Coronary artery (tissue), 2 donors: ENCODE measurements at regions not wholly inside any gene's neighbourhood (a gene's known extent, or its start where the extent isn't known, plus 50 kb on each side); places are given as distances from the start of the nearest gene placed in this dataset.

Experiments used
- DNase-seq: peaks from one replicate; pipeline ENCODE4 v3.0.0-alpha.2; 2017; ENCODE audit warnings: low spot score
- H3K27ac ChIP-seq, 2 donors: fragments of 200-600 bp; sonication (generic); one replicate each; pipeline ENCODE4 v1.5.1; 2016 to 2019
- H3K4me3 ChIP-seq: fragments of 200-600 bp; sonication (generic); 2 replicates; pipeline ENCODE4 v1.5.1; 2016; ENCODE audit warnings: mild to moderate bottlenecking, moderate library complexity
- CTCF ChIP-seq: fragments of 200-600 bp; sonication (generic); IDR thresholded peaks from one replicate; pipeline ENCODE4 v1.5.1; 2019; ENCODE audit warnings: antibody characterized with exemption

DNA sequence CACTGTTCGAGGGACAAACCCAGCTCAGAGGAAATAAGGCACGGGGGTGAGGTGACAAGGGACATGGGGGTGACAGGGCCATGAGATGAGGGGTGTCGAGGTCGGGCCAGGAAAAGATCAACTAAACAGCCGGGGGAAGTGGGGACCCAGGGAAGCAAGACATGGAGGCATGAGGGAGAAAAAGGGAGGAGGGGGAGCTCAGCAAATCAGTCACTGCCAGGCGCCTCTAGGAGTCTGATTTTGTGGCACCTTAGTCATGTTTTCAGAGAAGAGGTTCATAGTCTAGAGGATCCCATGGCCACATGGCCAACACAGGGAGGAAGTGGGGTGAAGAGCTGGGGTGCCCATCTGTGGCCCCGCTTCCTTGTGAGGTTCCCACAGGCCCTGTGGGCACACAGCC, 814.5 kb downstream of the KCNJ18 start:
- DNase-seq, result no peak
- TF ChIP-seq CTCF, result no peak
- Histone ChIP-seq H3K27ac (no peak overlapping the region), H3K4me3 (no peak overlapping the region)

GRCh38 chr17:22507823-22508222, 815.5 kb downstream of the KCNJ18 start:
- TF ChIP-seq CTCF, result no peak
- no peak overlapping the region for H3K27ac ChIP-seq
- no peak overlapping the region for H3K4me3 ChIP-seq
- DNase-seq, result no peak

DNA sequence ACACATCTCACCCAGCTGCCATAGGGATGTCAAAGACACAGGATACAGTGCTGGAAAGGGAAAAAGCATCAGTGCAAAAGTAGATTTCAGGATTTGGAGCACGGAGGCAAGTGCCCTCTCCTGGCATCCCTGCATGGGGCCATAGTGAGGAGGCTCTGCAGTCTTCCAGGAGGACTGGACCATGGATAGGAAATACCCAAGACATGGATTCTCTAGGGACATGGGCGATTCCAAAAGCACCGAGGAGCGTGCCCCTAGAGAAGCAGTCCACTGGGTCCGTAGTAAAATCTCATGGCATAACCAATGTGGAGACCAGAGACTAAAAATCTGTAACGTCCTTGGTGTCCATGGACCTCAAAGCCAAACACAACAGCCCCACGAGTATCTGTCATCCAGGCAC, 818.2 kb downstream of the KCNJ18 start:
- H3K27ac ChIP-seq, result no peak overlapping the region
- peak; percentile 33 for DNase-seq
- no peak overlapping the region for H3K4me3 ChIP-seq
- no peak for TF ChIP-seq CTCF

DNA sequence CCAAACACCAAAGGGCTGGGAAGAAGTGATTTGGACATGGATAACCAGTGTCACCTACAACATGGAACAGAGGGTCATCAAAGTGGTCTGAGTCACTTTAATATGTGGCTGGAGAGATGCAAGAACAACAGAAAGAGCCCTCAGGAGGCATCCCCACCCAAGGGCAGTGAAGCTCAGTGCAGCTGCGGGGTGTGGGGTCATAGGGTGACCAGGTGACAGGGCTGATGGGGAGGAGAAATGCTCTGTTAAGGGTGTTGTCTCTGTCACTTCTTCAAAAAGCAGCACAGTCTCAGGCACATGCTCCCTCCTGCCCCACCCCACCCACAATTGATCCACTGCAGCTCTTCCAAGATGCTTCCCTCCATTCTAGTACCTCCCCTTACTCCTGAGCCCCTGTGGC, 819.1 kb downstream of the KCNJ18 start:
- Histone ChIP-seq H3K27ac (no peak overlapping the region), H3K4me3 (no peak overlapping the region)
- peak; percentile 40 for DNase-seq
- TF ChIP-seq CTCF, result no peak

DNA sequence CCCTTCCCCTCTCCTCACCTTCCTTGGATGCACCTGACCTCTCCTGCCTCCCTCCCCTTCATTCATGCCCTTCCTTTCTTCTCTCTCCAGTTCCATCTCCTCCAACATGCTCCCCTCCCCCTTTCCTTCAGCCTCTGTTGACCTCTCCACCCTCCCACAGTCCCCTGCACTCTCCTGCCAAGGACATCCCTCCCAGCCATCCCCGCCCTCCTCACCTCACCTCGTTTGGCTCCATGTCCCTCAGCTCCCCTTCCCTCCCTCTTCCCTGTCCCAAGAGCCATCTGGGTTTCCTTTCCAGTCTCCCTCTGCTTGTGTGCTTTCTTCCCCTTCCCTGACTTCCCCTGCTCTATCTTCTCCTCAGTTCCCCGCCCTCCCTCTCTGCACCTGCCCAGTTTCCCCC, 819.7 kb downstream of the KCNJ18 start:
- Histone ChIP-seq H3K4me3 (no peak overlapping the region), H3K27ac (no peak overlapping the region)
- TF ChIP-seq CTCF, result no peak
- no peak for DNase-seq

GRCh38 chr17:22512506-22512905, 820.2 kb downstream of the KCNJ18 start:
- no peak for TF ChIP-seq CTCF
- Histone ChIP-seq H3K4me3 (no peak overlapping the region), H3K27ac (no peak overlapping the region)
- peak; percentile 59 for DNase-seq

DNA sequence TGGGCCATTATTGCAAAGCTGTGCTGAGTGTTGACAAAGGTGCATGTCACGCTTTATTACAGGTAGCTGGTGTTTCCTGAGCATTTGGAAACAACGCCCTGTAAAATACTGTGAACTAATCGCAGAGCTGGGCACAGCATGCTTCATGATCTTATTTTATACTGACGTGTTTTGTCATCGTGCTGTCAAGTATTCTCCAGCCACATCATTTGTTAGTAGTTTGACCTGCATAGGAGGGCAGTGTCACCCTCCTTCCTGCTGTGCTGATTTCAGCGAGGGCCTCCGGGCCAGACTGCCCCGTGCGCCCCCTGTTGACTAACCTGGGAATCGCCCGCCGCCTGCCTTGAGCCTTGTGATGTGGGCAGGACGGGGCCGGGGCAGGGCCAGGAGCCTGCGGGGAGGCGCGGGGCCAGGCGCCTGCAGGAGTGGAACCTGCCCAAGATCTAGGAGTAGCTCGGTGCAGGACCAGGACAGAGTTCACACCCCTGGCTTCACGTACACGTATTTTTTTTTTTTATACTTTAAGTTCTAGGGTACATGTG, 820.7 kb downstream of the KCNJ18 start:
- TF ChIP-seq CTCF, result no peak
- no peak for DNase-seq
- no peak overlapping the region for H3K27ac ChIP-seq
- H3K4me3 ChIP-seq, result no peak overlapping the region
